SK-N-SH (cell line): ENCODE measurements at regions not wholly inside any gene's neighbourhood (a gene's known extent, or its start where the extent isn't known, plus 50 kb on each side); places are given as distances from the start of the nearest gene placed in this dataset.

Experiments used
- CTCF ChIA-PET: fragments of 300-600, 350-600 bp; formaldehyde crosslinking; extraction: SDS; loops from one replicate; lab custom pipeline; 2021; lab: Yijun Ruan, JAX
- POLR2A ChIA-PET: fragments of 350-600 bp; sonication (Branson Sonifier 250); formaldehyde crosslinking; extraction: SDS; loops from one replicate; lab custom pipeline; 2020; ENCODE audit warnings: antibody characterized with exemption, inconsistent platforms; lab: Yijun Ruan, JAX
- DNase-seq: peaks from one replicate; pipeline ENCODE4 v3.0.0; 2012
- H2AFZ ChIP-seq: fragments of 200-600 bp; sonication (generic); 2 replicates; pipeline ENCODE4 v1.8.1; 2016; ENCODE audit warnings: antibody characterized with exemption, mild to moderate bottlenecking, low read depth
- H3F3A ChIP-seq: fragments of 200-600 bp; sonication (generic); replicated peaks from 2 replicates; pipeline ENCODE3; 2016; ENCODE audit warnings: antibody characterized with exemption, mild to moderate bottlenecking; ENCODE audit not compliant: insufficient read depth
- H3K27ac ChIP-seq, 2 experiments: fragments of 200-500 bp in 1 of 2; fragments of 200-600 bp in 1 of 2; sonication (Bioruptor generic) in 1 of 2; sonication (generic), shearing (Covaris generic) in 1 of 2; 2 replicates each; pipeline versions ENCODE4 v1.5.1 to v1.6.1; 2014 to 2016; ENCODE audit warnings: low read depth in 2 of 2, inconsistent platforms in 1 of 2, low read length in 1 of 2, mild to moderate bottlenecking in 1 of 2, mixed read lengths in 1 of 2
- H3K27me3 ChIP-seq: fragments of 200-600 bp; sonication (generic), shearing (Covaris generic); 2 replicates; pipeline ENCODE4 v1.6.1; 2016; ENCODE audit warnings: mixed run types; ENCODE audit not compliant: insufficient read depth
- H3K36me3 ChIP-seq, 2 experiments: fragments of 200-500 bp in 1 of 2; fragments of 200-600 bp in 1 of 2; sonication (Bioruptor generic) in 1 of 2; sonication (generic) in 1 of 2; replicated peaks in 1 of 2; 2 replicates each; pipeline versions ENCODE3 to v1.5.1; 2014 to 2016; ENCODE audit warnings: low read length in 1 of 2, mild to moderate bottlenecking in 1 of 2; ENCODE audit not compliant: insufficient read depth in 2 of 2, control insufficient read depth in 1 of 2
- H3K4me1 ChIP-seq, 2 experiments: fragments of 200-500 bp in 1 of 2; fragments of 200-600 bp in 1 of 2; sonication (Bioruptor generic) in 1 of 2; sonication (generic), shearing (Covaris generic) in 1 of 2; 2 replicates each; pipeline versions ENCODE4 v1.5.1 to v1.6.1; 2014 to 2016; ENCODE audit warnings: low read depth in 1 of 2, low read length in 1 of 2, mixed run types in 1 of 2; ENCODE audit not compliant: insufficient read depth in 2 of 2, control insufficient read depth in 1 of 2
- H3K4me2 ChIP-seq: fragments of 200-600 bp; sonication (generic), shearing (Covaris generic); 2 replicates; pipeline ENCODE4 v1.6.1; 2017; ENCODE audit warnings: mixed run types
- H3K4me3 ChIP-seq, 2 experiments: fragments of 200-500 bp in 1 of 2; fragments of 200-600 bp in 1 of 2; sonication (Bioruptor generic) in 1 of 2; sonication (generic), shearing (Covaris generic) in 1 of 2; 2 replicates each; pipeline versions ENCODE4 v1.5.1 to v1.8.1; 2014 to 2016; ENCODE audit warnings: low read depth in 2 of 2, inconsistent platforms in 1 of 2, low read length in 1 of 2, mild to moderate bottlenecking in 1 of 2, mixed read lengths in 1 of 2, moderate library complexity in 1 of 2
- H3K79me2 ChIP-seq: fragments of 200-600 bp; sonication (generic); 2 replicates; pipeline ENCODE4 v1.8.1; 2017; ENCODE audit warnings: mild to moderate bottlenecking; ENCODE audit not compliant: insufficient read depth
- H3K9ac ChIP-seq: fragments of 200-600 bp; sonication (generic); 2 replicates; pipeline ENCODE4 v1.6.1; 2017; ENCODE audit warnings: mixed run types
- H3K9me2 ChIP-seq: fragments of 200-600 bp; sonication (generic); 2 replicates; pipeline ENCODE4 v1.6.1; 2017; ENCODE audit warnings: mixed run types
- H3K9me3 ChIP-seq: fragments of 200-600 bp; sonication (generic); 2 replicates; pipeline ENCODE4 v1.6.1; 2017; ENCODE audit warnings: mixed run types, mild to moderate bottlenecking, moderate library complexity
- H4K20me1 ChIP-seq: fragments of 200-600 bp; sonication (generic); 2 replicates; pipeline ENCODE4 v1.6.1; 2017; ENCODE audit warnings: mild to moderate bottlenecking, mixed run types; ENCODE audit not compliant: insufficient read depth
- CHD2 ChIP-seq: fragments of 150-350 bp; IDR thresholded peaks from 2 replicates; pipeline ENCODE4 v1.6.1; 2018; ENCODE audit warnings: low read length; ENCODE audit not compliant: partially characterized antibody
- ELF1 ChIP-seq: IDR thresholded peaks from 2 replicates; pipeline ENCODE4 v1.4.0; 2012
- FOSL2 ChIP-seq: IDR thresholded peaks from 2 replicates; pipeline ENCODE4 v1.4.0; 2012; ENCODE audit warnings: low read depth, mild to moderate bottlenecking, moderate library complexity, borderline replicate concordance
- FOXJ3 ChIP-seq: sonication (generic); formaldehyde crosslinking; IDR thresholded peaks from 2 replicates; pipeline ENCODE4 v1.5.1; 2020; ENCODE audit warnings: mild to moderate bottlenecking, missing genetic modification reagents
- GATA2 ChIP-seq: sonication (generic); formaldehyde crosslinking; IDR thresholded peaks from 2 replicates; pipeline ENCODE4 v1.5.0; 2020; ENCODE audit warnings: mild to moderate bottlenecking, missing genetic modification reagents
- IRF3 ChIP-seq: fragments of 150-350 bp; IDR thresholded peaks from 2 replicates; pipeline ENCODE4 v1.6.1; 2016; ENCODE audit warnings: mild to moderate bottlenecking, low read depth, low read length
- JUND ChIP-seq: IDR thresholded peaks from 2 replicates; pipeline ENCODE4 v1.4.0; 2012
- MXI1 ChIP-seq: IDR thresholded peaks from 2 replicates; pipeline ENCODE4 v1.6.1; 2012; ENCODE audit warnings: mild to moderate bottlenecking, low read depth, low read length, improper control_type of control experiment
- NFIC ChIP-seq: IDR thresholded peaks from 2 replicates; pipeline ENCODE4 v1.4.0; 2012; ENCODE audit warnings: borderline replicate concordance
- POLR2AphosphoS5 ChIP-seq: IDR thresholded peaks from 2 replicates; pipeline ENCODE4 v1.6.1; 2012; ENCODE audit warnings: low read depth, low read length
- RCOR1 ChIP-seq: fragments of 150-350 bp; IDR thresholded peaks from 2 replicates; pipeline ENCODE4 v1.6.1; 2017; ENCODE audit warnings: antibody characterized with exemption, low read length
- REST ChIP-seq: IDR thresholded peaks from 2 replicates; pipeline ENCODE4 v1.6.1; 2012; ENCODE audit warnings: mild to moderate bottlenecking, low read depth, low read length, moderate library complexity
- RXRA ChIP-seq: IDR thresholded peaks from 2 replicates; pipeline ENCODE4 v1.4.0; 2012; ENCODE audit warnings: low read depth, mild to moderate bottlenecking, borderline replicate concordance
- SMC3 ChIP-seq: IDR thresholded peaks from 2 replicates; pipeline ENCODE4 v1.6.1; 2012; ENCODE audit warnings: low read depth, low read length, improper control_type of control experiment
- TCF12 ChIP-seq: IDR thresholded peaks from 2 replicates; pipeline ENCODE4 v1.4.0; 2012
- WGBS: methylation state at CpG from one replicate; pipeline ENCODE4 v1.1.6; 2017; ENCODE audit warnings: low lambda C conversion rate; 5-methylcytosine and 5-hydroxymethylcytosine counted together
- TF ChIP-seq, protein P1 (sequence below): fragments of 200-600 bp; sonication (generic); IDR thresholded peaks from 2 replicates; pipeline ENCODE4 v1.6.1; 2017; ENCODE audit warnings: antibody characterized with exemption, mild to moderate bottlenecking, moderate library complexity

GRCh38 chr3:101077361-101078011, 84.3 kb upstream of the ABI3BP start:
- Histone ChIP-seq H3K9me3 (no peaks in the 10 kb centered on the region), H3K79me2 (no peaks in the 10 kb centered on the region), H2AFZ (no peak overlapping the region), H3K27me3 (no peaks in the 10 kb centered on the region), H3K4me3 (no peak overlapping the region), H3K9me2 (no peaks in the 10 kb centered on the region), H4K20me1 (no peaks in the 10 kb centered on the region), H3K4me2 (no peak overlapping the region), H3F3A (no peaks in the 10 kb centered on the region), H3K4me1 (peaks cover 0 to 5% of the 10 kb centered on the region in 2 experiments; a peak in 1 of 4 replicates), H3K27ac (no peak overlapping the region), H3K36me3 (no peaks in the 10 kb centered on the region), H3K9ac (no peak overlapping the region)
- TF ChIP-seq IRF3, result no peak
- TF ChIP-seq TCF12, result peak; percentile 27; the same call in 1 of the 2 replicates
- TF ChIP-seq NFIC, result peak; percentile 23; the same call in 1 of the 2 replicates
- TF ChIP-seq JUND, result 0 out of 2 replicates have a peak, but pooled peaks have one; percentile 9
- peak; percentile 66 for TF ChIP-seq RXRA
- DNase-seq, result no peak
- ChIA-PET POLR2A (no interaction called here), CTCF (no interaction called here)
- WGBS, result 67% methylated on average over 3 of the region's 3 CpGs

DNA sequence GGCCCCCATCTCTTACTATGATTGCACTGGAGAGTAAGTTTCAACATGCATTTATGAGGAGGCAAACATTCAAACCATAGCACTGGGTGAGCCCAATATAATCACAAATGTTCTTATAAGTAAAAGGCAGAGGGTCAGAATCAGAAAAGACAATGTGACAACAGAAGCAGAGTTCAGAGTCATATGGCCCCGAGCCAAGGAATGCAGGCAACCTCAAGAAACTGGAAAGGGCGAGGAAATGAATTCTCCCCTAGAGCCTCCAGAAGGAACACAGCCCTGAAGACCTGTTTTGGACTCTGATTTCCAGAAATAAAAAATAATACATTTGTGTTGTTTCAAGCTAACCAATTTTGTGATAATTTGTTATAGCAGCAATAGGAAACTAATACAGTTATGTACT, 81.3 kb upstream of the ABI3BP start:
- no peak overlapping the region for H3K4me2 ChIP-seq
- H3K9me2 ChIP-seq, result no peaks in the 10 kb centered on the region
- CTCF ChIA-PET, result no interaction called here
- H3K4me1 ChIP-seq, result no peaks in the 10 kb centered on the region; a peak in 1 of 4 replicates
- no peak overlapping the region for H3K4me3 ChIP-seq
- H3K27ac ChIP-seq, result no peak overlapping the region
- POLR2A ChIA-PET, result no interaction called here
- H3F3A ChIP-seq, result no peaks in the 10 kb centered on the region
- DNase-seq, result no peak
- no peaks in the 10 kb centered on the region for H3K9me3 ChIP-seq
- 70% methylated on average over 2 of the region's 2 CpGs for WGBS
- no peaks in the 10 kb centered on the region for H4K20me1 ChIP-seq
- no peak overlapping the region for H2AFZ ChIP-seq
- H3K27me3 ChIP-seq, result no peaks in the 10 kb centered on the region
- H3K79me2 ChIP-seq, result no peaks in the 10 kb centered on the region
- no peaks in the 10 kb centered on the region for H3K36me3 ChIP-seq
- no peak overlapping the region for H3K9ac ChIP-seq
- 0 out of 2 replicates have a peak, but pooled peaks have one; percentile 13 for TF ChIP-seq NFIC
- TF ChIP-seq GATA2 (CRISPR knock-in tag), result no peak

DNA sequence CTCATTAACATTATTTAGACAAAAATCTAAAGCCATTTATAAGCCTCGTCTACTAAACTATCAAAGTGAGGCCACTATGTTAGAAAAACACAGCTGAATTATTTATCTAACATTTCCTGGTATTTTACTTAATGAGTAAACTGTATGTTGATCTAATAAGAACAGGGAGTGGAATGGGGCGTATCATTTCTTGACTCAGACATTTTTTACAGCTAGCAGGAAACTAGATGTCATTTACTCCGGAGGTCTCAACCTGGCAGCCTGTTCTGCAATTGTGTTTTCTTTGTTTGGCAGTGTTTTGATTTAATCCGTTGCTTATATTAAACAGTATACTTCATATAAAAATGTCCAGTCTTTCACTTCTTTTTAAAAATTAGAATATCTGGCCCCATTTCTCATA, 79.1 kb upstream of the ABI3BP start:
- Histone ChIP-seq H3K36me3 (no peaks in the 10 kb centered on the region), H3K9me3 (no peaks in the 10 kb centered on the region), H4K20me1 (no peaks in the 10 kb centered on the region), H3K27me3 (no peaks in the 10 kb centered on the region), H3K27ac (no peak overlapping the region), H2AFZ (peak overlapping the region; percentile 52; the same call in 1 of the 2 replicates), H3K4me3 (no peak overlapping the region), H3K4me1 (no peaks in the 10 kb centered on the region; a peak in 1 of 4 replicates), H3K9me2 (no peaks in the 10 kb centered on the region), H3K79me2 (no peaks in the 10 kb centered on the region), H3F3A (no peaks in the 10 kb centered on the region), H3K4me2 (no peak overlapping the region), H3K9ac (no peak overlapping the region)
- 73% methylated on average over 4 of the region's 4 CpGs for whole genome bisulfite sequencing
- TF ChIP-seq FOXJ3 (CRISPR knock-in tag) (no peak), REST (no peak), ELF1 (no peak), FOSL2 (no peak), POLR2AphosphoS5 (no peak), RCOR1 (no peak), MXI1 (no peak), SMC3 (no peak), JUND (no peak), CHD2 (no peak)
- TF ChIP-seq, protein P1, sequence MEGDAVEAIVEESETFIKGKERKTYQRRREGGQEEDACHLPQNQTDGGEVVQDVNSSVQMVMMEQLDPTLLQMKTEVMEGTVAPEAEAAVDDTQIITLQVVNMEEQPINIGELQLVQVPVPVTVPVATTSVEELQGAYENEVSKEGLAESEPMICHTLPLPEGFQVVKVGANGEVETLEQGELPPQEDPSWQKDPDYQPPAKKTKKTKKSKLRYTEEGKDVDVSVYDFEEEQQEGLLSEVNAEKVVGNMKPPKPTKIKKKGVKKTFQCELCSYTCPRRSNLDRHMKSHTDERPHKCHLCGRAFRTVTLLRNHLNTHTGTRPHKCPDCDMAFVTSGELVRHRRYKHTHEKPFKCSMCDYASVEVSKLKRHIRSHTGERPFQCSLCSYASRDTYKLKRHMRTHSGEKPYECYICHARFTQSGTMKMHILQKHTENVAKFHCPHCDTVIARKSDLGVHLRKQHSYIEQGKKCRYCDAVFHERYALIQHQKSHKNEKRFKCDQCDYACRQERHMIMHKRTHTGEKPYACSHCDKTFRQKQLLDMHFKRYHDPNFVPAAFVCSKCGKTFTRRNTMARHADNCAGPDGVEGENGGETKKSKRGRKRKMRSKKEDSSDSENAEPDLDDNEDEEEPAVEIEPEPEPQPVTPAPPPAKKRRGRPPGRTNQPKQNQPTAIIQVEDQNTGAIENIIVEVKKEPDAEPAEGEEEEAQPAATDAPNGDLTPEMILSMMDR, result no peak
- DNase-seq, result no peak
- ChIA-PET CTCF (no interaction called here), POLR2A (no interaction called here)
